CD14-positive monocyte (primary cell): ENCODE measurements at regions not wholly inside any gene's neighbourhood (a gene's known extent, or its start where the extent isn't known, plus 50 kb on each side); places are given as distances from the start of the nearest gene placed in this dataset.

Source experiments
- DNase-seq, 3 donors: peaks; one replicate each; pipeline ENCODE4 v3.0.0-alpha.2; 2011 to 2022
- H2AFZ ChIP-seq: 2 replicates; pipeline ENCODE4 v1.6.0; 2012; ENCODE audit warnings: mild to moderate bottlenecking, low read depth, low read length, inconsistent platforms; ENCODE audit not compliant: insufficient read depth, poor library complexity, severe bottlenecking
- H3K27ac ChIP-seq, 2 donors: 1 replicate in 1 of 2; 2 replicates in 1 of 2; pipeline ENCODE4 v1.5.1; 2012 to 2013; ENCODE audit warnings: low read length in 2 of 2, control low read depth in 1 of 2, inconsistent platforms in 1 of 2, low read depth in 1 of 2, mild to moderate bottlenecking in 1 of 2
- H3K27me3 ChIP-seq, 2 donors: one replicate each; pipeline versions ENCODE4 v1.6.0 to v1.6.1; 2011 to 2013; ENCODE audit warnings: low read length in 2 of 2; ENCODE audit not compliant: control insufficient read depth in 2 of 2, insufficient read depth in 2 of 2
- H3K36me3 ChIP-seq, 2 donors: replicated peaks in 1 of 2; 1 replicate in 1 of 2; 2 replicates in 1 of 2; pipeline versions ENCODE4 v1.5.1 to v1.6.1; 2012 to 2013; ENCODE audit warnings: low read length in 2 of 2, control low read depth in 1 of 2, inconsistent platforms in 1 of 2, mild to moderate bottlenecking in 1 of 2; ENCODE audit not compliant: insufficient read depth in 2 of 2, control insufficient read depth in 1 of 2
- H3K4me1 ChIP-seq, 2 donors: 1 replicate in 1 of 2; 2 replicates in 1 of 2; pipeline versions ENCODE4 v1.5.1 to v1.6.1; 2012 to 2013; ENCODE audit warnings: low read length in 2 of 2, control low read depth in 1 of 2, inconsistent platforms in 1 of 2, mild to moderate bottlenecking in 1 of 2, moderate library complexity in 1 of 2; ENCODE audit not compliant: insufficient read depth in 2 of 2, control insufficient read depth in 1 of 2
- H3K4me2 ChIP-seq: replicated peaks from 2 replicates; pipeline ENCODE3; 2012; ENCODE audit warnings: low read length, moderate library complexity, mild to moderate bottlenecking; ENCODE audit not compliant: poor library complexity, severe bottlenecking; ENCODE audit errors: extremely low read depth
- H3K4me3 ChIP-seq, 3 experiments: fragments of 200-600 bp in 1 of 3; sonication (generic) in 1 of 3; replicated peaks in 1 of 3; 1 replicate in 2 of 3; 2 replicates in 1 of 3; pipeline ENCODE4 v1.5.1; 2011 to 2013; ENCODE audit warnings: low read length in 3 of 3, mild to moderate bottlenecking in 3 of 3, control low read depth in 2 of 3, low read depth in 2 of 3, inconsistent platforms in 1 of 3, moderate library complexity in 1 of 3
- H3K79me2 ChIP-seq: 2 replicates; pipeline ENCODE4 v1.6.0; 2012; ENCODE audit warnings: mild to moderate bottlenecking, control low read depth, inconsistent platforms, low read length, moderate library complexity; ENCODE audit not compliant: insufficient read depth
- H3K9ac ChIP-seq: 2 replicates; pipeline ENCODE4 v1.6.0; 2017; ENCODE audit warnings: low read length, mild to moderate bottlenecking; ENCODE audit not compliant: insufficient read depth, poor library complexity, severe bottlenecking
- H3K9me3 ChIP-seq, 2 donors: replicated peaks in 1 of 2; 1 replicate in 1 of 2; 2 replicates in 1 of 2; pipeline versions ENCODE4 v1.5.1 to v1.6.1; 2012 to 2013; ENCODE audit warnings: low read length in 2 of 2, control low read depth in 1 of 2; ENCODE audit not compliant: control insufficient read depth in 1 of 2, insufficient read depth in 1 of 2
- H4K20me1 ChIP-seq: 2 replicates; pipeline ENCODE4 v1.6.0; 2012; ENCODE audit warnings: mild to moderate bottlenecking, low read length, control low read depth, moderate library complexity; ENCODE audit not compliant: insufficient read depth
- H3K27ac Mint-ChIP-seq, 7 donors: one replicate each; pipeline ENCODE4 v1.8.0; 2020; ENCODE audit warnings: mild to moderate bottlenecking in 7 of 7, mixed read lengths in 7 of 7, moderate library complexity in 6 of 7, inconsistent platforms in 2 of 7
- H3K27me3 Mint-ChIP-seq, 3 donors: one replicate each; pipeline ENCODE4 v1.8.0; 2021 to 2022; ENCODE audit warnings: low read depth in 3 of 3, mild to moderate bottlenecking in 3 of 3, mixed read lengths in 3 of 3, moderate library complexity in 3 of 3, inconsistent platforms in 1 of 3
- H3K36me3 Mint-ChIP-seq, 2 donors: one replicate each; pipeline ENCODE4 v1.8.0; 2020; ENCODE audit warnings: mixed read lengths in 2 of 2, inconsistent platforms in 1 of 2, mild to moderate bottlenecking in 1 of 2
- H3K4me1 Mint-ChIP-seq: one replicate; pipeline ENCODE4 v1.8.0; 2020; ENCODE audit warnings: mild to moderate bottlenecking, mixed read lengths
- H3K4me3 Mint-ChIP-seq, 2 donors: one replicate each; pipeline ENCODE4 v1.8.0; 2020; ENCODE audit warnings: mild to moderate bottlenecking in 2 of 2, mixed read lengths in 2 of 2, moderate library complexity in 1 of 2
- H3K9me3 Mint-ChIP-seq, 7 donors: one replicate each; pipeline ENCODE4 v1.8.0; 2020 to 2022; ENCODE audit warnings: mixed read lengths in 7 of 7, mild to moderate bottlenecking in 6 of 7, moderate library complexity in 6 of 7, inconsistent platforms in 2 of 7
- WGBS: methylation state at CpG from one replicate; pipeline ENCODE4 v1.1.5; 2013; ENCODE audit warnings: missing lambda C conversion rate; ENCODE audit not compliant: insufficient coverage; 5-methylcytosine and 5-hydroxymethylcytosine counted together
- intact Hi-C, 2 donors: fragments of 100-400 bp; cut with micrococcal nuclease; formaldehyde crosslinking; loops; one replicate each; pipeline versions ENCODE4 v1.15.0 to v1.15.1; 2023
- TF ChIP-seq, protein P1 (sequence below): fragments of 200-600 bp; IDR thresholded peaks from one replicate; pipeline ENCODE4 v1.8.0; 2022; ENCODE audit warnings: antibody characterized with exemption, mild to moderate bottlenecking

DNA sequence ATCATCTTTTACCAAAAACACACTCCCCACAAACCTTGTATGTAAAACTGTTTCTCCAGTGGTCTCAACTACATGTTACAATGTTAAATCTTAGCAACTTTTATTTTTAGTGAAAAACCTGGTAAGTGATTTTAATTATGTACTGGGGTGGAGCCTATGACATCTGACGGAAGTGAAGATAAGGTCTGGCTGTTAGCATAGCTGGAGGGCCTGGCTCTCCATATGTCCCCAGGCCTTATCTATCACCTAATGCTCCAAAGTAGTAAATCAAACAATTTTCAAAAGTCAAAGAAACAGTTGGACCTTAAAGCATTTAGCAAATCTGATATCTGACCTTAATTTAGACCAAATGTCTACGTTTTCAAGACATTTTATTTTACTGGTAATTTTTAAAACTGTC, 173.6 kb upstream of the SMAD3 start:
- Mint-ChIP-seq H3K27ac (no peak overlapping the region), H3K4me1 (peaks cover 7% of the 10 kb centered on the region), H3K9me3 (peaks cover 5 to 16% (median 11%) of the 10 kb centered on the region in 7 donors), H3K36me3 (no peaks in the 10 kb centered on the region), H3K4me3 (no peak overlapping the region), H3K27me3 (peaks cover 0 to 6% (median 3%) of the 10 kb centered on the region in 3 donors)
- no CpG with 5 or more reads among the region's 2 CpGs for WGBS
- Histone ChIP-seq H3K4me2 (no peak overlapping the region), H3K4me3 (no peak overlapping the region), H3K9ac (no peak overlapping the region), H3K9me3 (peaks cover 4 to 10% of the 10 kb centered on the region in 2 donors), H3K79me2 (no peaks in the 10 kb centered on the region), H3K36me3 (no peaks in the 10 kb centered on the region), H3K4me1 (no peaks in the 10 kb centered on the region), H3K27me3 (no peaks in the 10 kb centered on the region), H3K27ac (no peak overlapping the region), H2AFZ (no peak overlapping the region), H4K20me1 (no peaks in the 10 kb centered on the region)
- intact Hi-C loops: no loop called here
- no peak for DNase-seq
- TF ChIP-seq, protein P1, sequence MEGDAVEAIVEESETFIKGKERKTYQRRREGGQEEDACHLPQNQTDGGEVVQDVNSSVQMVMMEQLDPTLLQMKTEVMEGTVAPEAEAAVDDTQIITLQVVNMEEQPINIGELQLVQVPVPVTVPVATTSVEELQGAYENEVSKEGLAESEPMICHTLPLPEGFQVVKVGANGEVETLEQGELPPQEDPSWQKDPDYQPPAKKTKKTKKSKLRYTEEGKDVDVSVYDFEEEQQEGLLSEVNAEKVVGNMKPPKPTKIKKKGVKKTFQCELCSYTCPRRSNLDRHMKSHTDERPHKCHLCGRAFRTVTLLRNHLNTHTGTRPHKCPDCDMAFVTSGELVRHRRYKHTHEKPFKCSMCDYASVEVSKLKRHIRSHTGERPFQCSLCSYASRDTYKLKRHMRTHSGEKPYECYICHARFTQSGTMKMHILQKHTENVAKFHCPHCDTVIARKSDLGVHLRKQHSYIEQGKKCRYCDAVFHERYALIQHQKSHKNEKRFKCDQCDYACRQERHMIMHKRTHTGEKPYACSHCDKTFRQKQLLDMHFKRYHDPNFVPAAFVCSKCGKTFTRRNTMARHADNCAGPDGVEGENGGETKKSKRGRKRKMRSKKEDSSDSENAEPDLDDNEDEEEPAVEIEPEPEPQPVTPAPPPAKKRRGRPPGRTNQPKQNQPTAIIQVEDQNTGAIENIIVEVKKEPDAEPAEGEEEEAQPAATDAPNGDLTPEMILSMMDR: no peak

DNA sequence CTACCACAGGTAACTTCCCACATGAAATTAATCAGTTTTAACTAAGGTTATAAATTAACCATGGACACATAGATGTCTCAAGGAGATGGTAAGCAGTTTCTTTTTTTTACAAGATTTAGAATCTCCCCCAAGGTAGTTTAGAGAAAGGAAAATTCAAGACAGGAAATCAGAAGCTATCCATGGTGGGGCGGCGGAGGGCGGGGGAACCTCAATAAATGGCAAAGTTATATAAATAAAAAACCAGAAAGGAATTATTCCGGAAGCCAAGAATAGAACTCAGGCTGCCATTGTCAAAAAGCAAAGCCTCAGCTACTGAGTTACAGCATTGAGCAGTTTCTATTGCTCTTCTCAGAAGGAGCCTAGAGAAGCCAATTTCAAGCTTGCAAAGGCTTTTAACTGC, 172.1 kb upstream of the SMAD3 start:
- no peak overlapping the region for H2AFZ ChIP-seq
- no peak overlapping the region for H3K4me2 ChIP-seq
- no peak overlapping the region for H3K27ac ChIP-seq
- DNase-seq: no peak
- H3K4me1 Mint-ChIP-seq: peaks cover 10% of the 10 kb centered on the region
- no peaks in the 10 kb centered on the region for H4K20me1 ChIP-seq
- no peaks in the 10 kb centered on the region for H3K36me3 Mint-ChIP-seq
- peaks cover 4 to 10% of the 10 kb centered on the region in 2 donors for H3K9me3 ChIP-seq
- peaks cover 0 to 5% (median 2%) of the 10 kb centered on the region in 3 donors for H3K27me3 Mint-ChIP-seq
- no peaks in the 10 kb centered on the region for H3K79me2 ChIP-seq
- TF ChIP-seq, protein P1: no peak
- no peaks in the 10 kb centered on the region for H3K4me1 ChIP-seq
- no peak overlapping the region for H3K4me3 Mint-ChIP-seq
- H3K4me3 ChIP-seq: no peak overlapping the region
- no peaks in the 10 kb centered on the region for H3K27me3 ChIP-seq
- intact Hi-C loops: no loop called here
- WGBS: 58% methylated on average over 1 of the region's 4 CpGs
- H3K27ac Mint-ChIP-seq: no peak overlapping the region
- peaks cover 5 to 14% (median 10%) of the 10 kb centered on the region in 7 donors for H3K9me3 Mint-ChIP-seq
- H3K9ac ChIP-seq: no peak overlapping the region
- H3K36me3 ChIP-seq: no peaks in the 10 kb centered on the region
